ENCODE measurements at regions not wholly inside any gene's neighbourhood (a gene's known extent, or its start where the extent isn't known, plus 50 kb on each side); places are given as distances from the start of the nearest gene placed in this dataset.

GRCh38 chr3:159416856-159417255, 571.8 kb upstream of the IL12A start:
- Histone ChIP-seq H3K4me3 (no peak overlapping the region), H3K27me3 (no peaks in the 10 kb centered on the region), H3K4me1 (no peaks in the 10 kb centered on the region), H3K36me3 (no peaks in the 10 kb centered on the region), H3K9me3 (no peaks in the 10 kb centered on the region), H3K27ac (no peak overlapping the region)
- TF ChIP-seq POLR2AphosphoS5 (IDR thresholded peaks at IDR 0.05) (no peak), EP300 (IDR thresholded peaks at IDR 0.05) (no peak), CTCF (IDR thresholded peaks at IDR 0.05) (no peak), POLR2A (IDR thresholded peaks at IDR 0.05) (no peak)
- ATAC-seq: no peak
- WGBS, 2 donors (ENCODE audit: low coverage in 1 of 2): 18 to 34% methylated on average over 2 of the region's 2 CpGs

DNA sequence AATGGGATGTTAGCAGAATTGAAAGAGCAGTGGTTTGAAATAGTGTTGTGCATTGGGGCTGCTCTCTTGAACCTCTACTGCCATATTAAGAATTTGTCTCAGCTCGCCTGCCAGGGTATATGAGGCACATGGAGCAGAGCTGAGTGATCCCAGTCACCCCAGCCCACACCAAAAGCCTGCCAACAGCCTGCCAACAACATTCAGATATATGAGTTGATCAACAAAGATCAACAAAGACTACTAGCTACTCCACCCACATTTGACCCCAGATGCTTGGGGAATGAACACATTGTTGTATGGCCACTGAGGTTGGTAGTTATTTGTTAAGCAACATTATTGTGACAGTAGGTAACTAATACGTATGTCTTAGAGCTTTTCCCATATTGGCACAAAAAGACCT, 570.9 kb upstream of the IL12A start:
- TF ChIP-seq POLR2AphosphoS5 (IDR thresholded peaks at IDR 0.05): no peak
- ATAC-seq: no peak

GRCh38 chr3:159418571-159419526, 569.8 kb upstream of the IL12A start:
- Histone ChIP-seq H3K4me1 (no peaks in the 10 kb centered on the region), H3K4me3 (no peak overlapping the region), H3K27me3 (no peaks in the 10 kb centered on the region), H3K9me3 (no peaks in the 10 kb centered on the region), H3K36me3 (no peaks in the 10 kb centered on the region), H3K27ac (no peak overlapping the region)
- ATAC-seq: no peak
- WGBS, 2 donors (ENCODE audit: low coverage in 1 of 2): 47 to 59% methylated on average over 3 to 4 of the region's 4 CpGs
- TF ChIP-seq EP300 (IDR thresholded peaks at IDR 0.05) (no peak), POLR2AphosphoS5 (IDR thresholded peaks at IDR 0.05) (no peak), CTCF (IDR thresholded peaks at IDR 0.05) (no peak), POLR2A (IDR thresholded peaks at IDR 0.05) (no peak)

More for the DNA sequence above, 570.9 kb upstream of the IL12A start:
- no peaks in the 10 kb centered on the region for H3K36me3 ChIP-seq
- no peaks in the 10 kb centered on the region for H3K27me3 ChIP-seq
- H3K9me3 ChIP-seq: no peaks in the 10 kb centered on the region
- H3K27ac ChIP-seq: no peak overlapping the region
- no peaks in the 10 kb centered on the region for H3K4me1 ChIP-seq
- no peak overlapping the region for H3K4me3 ChIP-seq
- 65 to 67% methylated on average over 1 to 2 of the region's 2 CpGs for WGBS, 2 donors (ENCODE audit: low coverage in 1 of 2)

- Histone ChIP-seq H3K27ac (no peak overlapping the region), H3K4me1 (no peaks in the 10 kb centered on the region), H3K9me3 (no peaks in the 10 kb centered on the region), H3K27me3 (no peaks in the 10 kb centered on the region), H3K36me3 (no peaks in the 10 kb centered on the region), H3K4me3 (no peak overlapping the region)
- 52 to 73% methylated on average over 2 of the region's 2 CpGs for WGBS, 2 donors (ENCODE audit: low coverage in 1 of 2)
- ATAC-seq: no peak
- no peak for TF ChIP-seq POLR2AphosphoS5 (IDR thresholded peaks at IDR 0.05)
Observed at GRCh38 chr3:159429702-159430101, 558.9 kb upstream of the IL12A start.

DNA sequence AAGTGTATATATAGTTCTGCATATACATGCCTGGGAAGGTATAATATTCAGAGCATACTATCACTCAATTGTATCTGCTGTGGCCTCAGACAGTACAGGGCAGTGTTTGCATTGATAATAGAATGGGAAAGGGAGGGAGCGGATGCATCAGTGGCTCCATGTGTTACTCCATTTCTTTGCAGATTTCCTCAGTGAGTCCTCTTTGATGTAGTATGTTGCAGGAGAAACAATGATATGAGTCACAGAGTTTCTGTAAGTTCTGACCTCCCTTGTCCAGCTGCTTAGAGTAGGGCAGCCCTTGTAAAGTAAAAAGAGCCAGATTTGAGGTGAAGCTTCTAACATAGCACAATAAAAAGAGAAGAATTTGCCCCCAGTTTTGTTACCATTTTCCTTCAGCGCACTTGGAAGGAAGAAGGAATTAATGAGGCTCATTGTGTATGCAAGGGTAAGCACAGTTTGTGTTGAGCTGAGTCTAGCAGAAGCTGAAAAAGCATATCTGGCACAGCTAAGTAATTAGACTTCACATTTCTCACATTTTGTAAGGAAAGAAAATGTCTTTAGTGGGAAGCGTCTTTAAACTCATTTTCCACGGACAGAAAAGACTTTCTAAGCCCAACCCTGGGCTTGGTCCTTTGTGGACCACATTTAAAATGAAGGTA, 555.8 kb upstream of the IL12A start:
- TF ChIP-seq POLR2A (IDR thresholded peaks at IDR 0.05) (no peak), CTCF (IDR thresholded peaks at IDR 0.05) (no peak), POLR2AphosphoS5 (IDR thresholded peaks at IDR 0.05) (no peak), EP300 (IDR thresholded peaks at IDR 0.05) (no peak)
- Histone ChIP-seq H3K27ac (no peak overlapping the region), H3K36me3 (no peaks in the 10 kb centered on the region), H3K4me3 (no peak overlapping the region), H3K27me3 (no peaks in the 10 kb centered on the region), H3K4me1 (no peaks in the 10 kb centered on the region), H3K9me3 (no peaks in the 10 kb centered on the region)
- WGBS, 2 donors (ENCODE audit: low coverage in 1 of 2): 39 to 59% methylated on average over 3 to 4 of the region's 4 CpGs
- no peak for ATAC-seq

Data from gastroesophageal sphincter (tissue), 4 donors.